HG03045 (cell line): ENCODE measurements at regions not wholly inside any gene's neighbourhood (a gene's known extent, or its start where the extent isn't known, plus 50 kb on each side); places are given as distances from the start of the nearest gene placed in this dataset.

Experiments used
- ATAC-seq: cut with Tn5 transposase; IDR thresholded peaks from one replicate; pipeline ENCODE4 v1.9.1; 2021; ENCODE audit warnings: mild to moderate bottlenecking, moderate library complexity; ENCODE audit not compliant: unreplicated experiment

GRCh38 chr12:59252731-59253130 lies 332.4 kb upstream of the LRIG3 start:
- ATAC-seq, result no peak

- no peak for ATAC-seq
Observed at GRCh38 chr12:59250766-59251165, 330.5 kb upstream of the LRIG3 start.

- no peak for ATAC-seq
Observed at GRCh38 chr12:59240048-59240447, 319.7 kb upstream of the LRIG3 start.

- no peak for ATAC-seq
Observed at GRCh38 chr12:59234391-59234790, 314.1 kb upstream of the LRIG3 start.

- no peak for ATAC-seq
Observed at GRCh38 chr12:59230334-59230733, 310.0 kb upstream of the LRIG3 start.

- ATAC-seq, result no peak
Observed at GRCh38 chr12:59219148-59219547, 298.8 kb upstream of the LRIG3 start.

- no peak for ATAC-seq
Observed at GRCh38 chr12:59196989-59197388, 276.7 kb upstream of the LRIG3 start.

GRCh38 chr12:59194794-59195193 lies 274.5 kb upstream of the LRIG3 start:
- no peak for ATAC-seq

GRCh38 chr12:59193476-59194050 lies 273.3 kb upstream of the LRIG3 start:
- no peak for ATAC-seq

GRCh38 chr12:59191372-59191771 lies 271.1 kb upstream of the LRIG3 start:
- no peak for ATAC-seq

GRCh38 chr12:59186451-59186850 lies 266.1 kb upstream of the LRIG3 start:
- ATAC-seq, result no peak

- no peak for ATAC-seq
Observed at GRCh38 chr12:59185295-59185694, 265.0 kb upstream of the LRIG3 start.

- no peak for ATAC-seq
Observed at GRCh38 chr12:59182658-59183455, 262.6 kb upstream of the LRIG3 start.

- no peak for ATAC-seq
Observed at GRCh38 chr12:59182191-59182590, 261.9 kb upstream of the LRIG3 start.

- no peak for ATAC-seq
Observed at GRCh38 chr12:59181196-59181777, 261.0 kb upstream of the LRIG3 start.

GRCh38 chr12:59179231-59179630 lies 258.9 kb upstream of the LRIG3 start:
- ATAC-seq, result no peak

- ATAC-seq, result no peak
Observed at GRCh38 chr12:59173695-59174094, 253.4 kb upstream of the LRIG3 start.

- no peak for ATAC-seq
Observed at GRCh38 chr12:59168647-59169046, 248.3 kb upstream of the LRIG3 start.

- ATAC-seq, result no peak
Observed at GRCh38 chr12:59166457-59166856, 246.2 kb upstream of the LRIG3 start.

GRCh38 chr12:59164991-59165718 lies 244.9 kb upstream of the LRIG3 start:
- no peak for ATAC-seq

- no peak for ATAC-seq
Observed at GRCh38 chr12:59164226-59164625, 243.9 kb upstream of the LRIG3 start.

GRCh38 chr12:59158681-59159080 lies 238.4 kb upstream of the LRIG3 start:
- no peak for ATAC-seq
